ENCODE measurements at regions not wholly inside any gene's neighbourhood (a gene's known extent, or its start where the extent isn't known, plus 50 kb on each side); places are given as distances from the start of the nearest gene placed in this dataset.
"Not testable (repeated sequence)": the region's sequence is repeated elsewhere in the genome, so short reads cannot be mapped to it uniquely, and the experiment has no call there.

GRCh38 chr3:75395580-75396315, 268.4 kb upstream of the FRG2C start:
- no peak for DNase-seq

GRCh38 chr3:75396316-75396802, 267.8 kb upstream of the FRG2C start:
- no peak for DNase-seq

GRCh38 chr3:75397486-75397885, 266.6 kb upstream of the FRG2C start:
- DNase-seq: not testable (repeated sequence)

GRCh38 chr3:75422101-75422945, 241.8 kb upstream of the FRG2C start:
- peak in 1 of 2 experiments; percentile 7 for DNase-seq

- not testable (repeated sequence) for DNase-seq
Observed at GRCh38 chr3:75425379-75425778, 238.7 kb upstream of the FRG2C start.

- not testable (repeated sequence) for DNase-seq
Observed at GRCh38 chr3:75427486-75427885, 236.6 kb upstream of the FRG2C start.

GRCh38 chr3:75427906-75428305, 236.2 kb upstream of the FRG2C start:
- DNase-seq: not testable (repeated sequence)

- not testable (repeated sequence) for DNase-seq
Observed at GRCh38 chr3:75429561-75430220, 234.4 kb upstream of the FRG2C start.

GRCh38 chr3:75430406-75430805, 233.7 kb upstream of the FRG2C start:
- DNase-seq: not testable (repeated sequence)

- DNase-seq: not testable (repeated sequence)
Observed at GRCh38 chr3:75431120-75431519, 233.0 kb upstream of the FRG2C start.

- not testable (repeated sequence) for DNase-seq
Observed at GRCh38 chr3:75432466-75432865, 231.7 kb upstream of the FRG2C start.

- DNase-seq: not testable (repeated sequence)
Observed at GRCh38 chr3:75432885-75433284, 231.2 kb upstream of the FRG2C start.

GRCh38 chr3:75433295-75433694, 230.8 kb upstream of the FRG2C start:
- DNase-seq: not testable (repeated sequence)

GRCh38 chr3:75434276-75434912, 229.7 kb upstream of the FRG2C start:
- not testable (repeated sequence) for DNase-seq

GRCh38 chr3:75434913-75435793, 229.0 kb upstream of the FRG2C start:
- DNase-seq: peak; percentile 88 to 95

- peak; percentile 59 to 70 for DNase-seq
Observed at GRCh38 chr3:75435794-75436400, 228.2 kb upstream of the FRG2C start.

GRCh38 chr3:75440986-75441385, 223.1 kb upstream of the FRG2C start:
- DNase-seq: not testable (repeated sequence)

GRCh38 chr3:75444634-75445033, 219.5 kb upstream of the FRG2C start:
- DNase-seq: peak in 1 of 2 experiments; percentile 7

GRCh38 chr3:75445234-75445633, 218.9 kb upstream of the FRG2C start:
- not testable (repeated sequence) for DNase-seq

GRCh38 chr3:75446948-75447347, 217.2 kb upstream of the FRG2C start:
- not testable (repeated sequence) for DNase-seq

GRCh38 chr3:75453328-75453727, 210.8 kb upstream of the FRG2C start:
- DNase-seq: peak; percentile 40 to 74
